Stimulated activated CD8-positive, alpha-beta memory T cell treated with anti-CD3 and anti-CD28 coated beads, Interleukin-4, amount 100 ng/mL, for 1 hour (primary cell): ENCODE measurements at regions not wholly inside any gene's neighbourhood (a gene's known extent, or its start where the extent isn't known, plus 50 kb on each side); places are given as distances from the start of the nearest gene placed in this dataset.

Experiments
- DNase-seq, 2 donors: peaks; one replicate each; pipeline ENCODE4 v3.0.0-alpha.2; 2020; ENCODE audit warnings: low read depth in 2 of 2, low spot score in 1 of 2

GRCh38 chr22:49169074-49169744 lies 658.5 kb downstream of the BRD1 start:
- DNase-seq, result no peak

- no peak for DNase-seq
Observed at GRCh38 chr22:49168219-49168813, 659.4 kb downstream of the BRD1 start.

GRCh38 chr22:49166746-49167145 lies 660.9 kb downstream of the BRD1 start:
- DNase-seq, result no peak

- no peak for DNase-seq
Observed at GRCh38 chr22:49166211-49166610, 661.5 kb downstream of the BRD1 start.

- no peak for DNase-seq
Observed at GRCh38 chr22:49164773-49165320, 662.8 kb downstream of the BRD1 start.

GRCh38 chr22:49163960-49164690 lies 663.5 kb downstream of the BRD1 start:
- DNase-seq, result no peak

- DNase-seq, result no peak
Observed at GRCh38 chr22:49163258-49163959, 664.3 kb downstream of the BRD1 start.

- DNase-seq, result no peak
Observed at GRCh38 chr22:49162841-49163240, 664.8 kb downstream of the BRD1 start.

- DNase-seq, result no peak
Observed at GRCh38 chr22:49161002-49161850, 666.4 kb downstream of the BRD1 start.

GRCh38 chr22:49160261-49161001 lies 667.2 kb downstream of the BRD1 start:
- DNase-seq, result no peak

- DNase-seq, result no peak
Observed at GRCh38 chr22:49159711-49160110, 668.0 kb downstream of the BRD1 start.

GRCh38 chr22:49158741-49159564 lies 668.7 kb downstream of the BRD1 start:
- DNase-seq, result no peak

GRCh38 chr22:49157529-49158339 lies 669.9 kb downstream of the BRD1 start:
- DNase-seq, result no peak

- no peak for DNase-seq
Observed at GRCh38 chr22:49156662-49157285, 670.9 kb downstream of the BRD1 start.

- no peak for DNase-seq
Observed at GRCh38 chr22:49155770-49156580, 671.7 kb downstream of the BRD1 start.

- DNase-seq, result no peak
Observed at GRCh38 chr22:49155039-49155769, 672.5 kb downstream of the BRD1 start.
